ENCODE measurements at regions not wholly inside any gene's neighbourhood (a gene's known extent, or its start where the extent isn't known, plus 50 kb on each side); places are given as distances from the start of the nearest gene placed in this dataset.
A peak's percentile ranks its signal among the peaks of the same experiment; 100 is the strongest.

- no peak for DNase-seq
Measured at GRCh38 chr2:22882011-22882410, 503.0 kb upstream of the KLHL29 start.

DNA sequence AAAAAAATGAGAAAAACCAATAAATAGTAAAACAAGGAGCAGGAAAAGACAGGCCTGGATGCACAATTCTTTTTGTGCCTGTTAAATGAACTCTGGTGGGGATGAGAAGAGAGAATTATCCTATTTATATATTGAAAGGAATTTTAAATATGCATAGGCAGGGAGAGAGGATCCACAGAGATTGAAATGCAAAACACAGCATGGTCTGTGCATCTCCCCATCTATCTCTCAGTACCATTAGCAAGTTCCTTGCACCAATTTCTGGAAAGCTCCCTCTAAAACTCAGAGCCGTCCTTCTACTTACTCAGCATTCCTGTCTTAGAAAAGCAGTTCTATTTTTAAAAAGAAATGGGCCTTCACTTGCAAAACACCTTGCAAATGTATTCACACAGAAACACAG is 502.3 kb upstream of the KLHL29 start:
- DNase-seq, result no peak

DNA sequence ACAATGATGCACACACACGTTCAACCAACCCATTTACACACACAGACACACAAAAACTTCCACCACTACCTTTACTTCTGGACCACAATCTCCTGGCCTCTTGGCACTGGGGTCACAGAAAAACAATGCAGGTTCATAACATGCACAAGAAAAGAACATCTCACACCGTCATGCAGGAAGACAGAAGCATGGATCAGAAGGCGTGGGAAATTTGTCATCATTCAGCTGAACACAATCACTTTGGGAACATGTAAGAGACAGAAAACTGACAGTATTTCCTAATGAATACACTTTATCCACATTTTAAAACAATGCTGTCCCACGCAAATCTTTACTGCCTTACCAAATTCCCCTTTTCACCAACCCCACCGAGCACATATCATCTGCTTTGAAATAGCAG is 501.9 kb upstream of the KLHL29 start:
- no peak for DNase-seq

GRCh38 chr2:22885245-22885644 is 499.7 kb upstream of the KLHL29 start:
- no peak for DNase-seq

GRCh38 chr2:22887426-22887825 is 497.6 kb upstream of the KLHL29 start:
- no peak for DNase-seq

DNA sequence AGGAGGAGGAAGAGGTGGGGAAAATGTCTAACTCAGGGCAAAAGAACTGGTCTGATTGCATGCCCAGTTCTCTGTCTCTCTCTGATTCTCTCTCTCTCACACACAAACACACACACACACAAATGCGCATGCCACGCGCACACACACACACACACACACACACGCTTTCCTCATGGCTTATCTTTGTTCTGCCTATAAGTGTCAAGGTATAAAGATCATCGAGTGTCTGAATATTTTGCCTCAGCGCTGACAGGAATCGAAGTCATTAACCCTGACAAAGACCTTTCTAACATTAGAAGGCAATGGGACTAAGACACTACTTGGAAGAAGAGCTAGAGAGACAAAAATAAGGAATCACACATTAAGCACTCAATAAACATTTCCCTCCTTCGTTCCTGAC is 497.1 kb upstream of the KLHL29 start:
- no peak for DNase-seq

DNA sequence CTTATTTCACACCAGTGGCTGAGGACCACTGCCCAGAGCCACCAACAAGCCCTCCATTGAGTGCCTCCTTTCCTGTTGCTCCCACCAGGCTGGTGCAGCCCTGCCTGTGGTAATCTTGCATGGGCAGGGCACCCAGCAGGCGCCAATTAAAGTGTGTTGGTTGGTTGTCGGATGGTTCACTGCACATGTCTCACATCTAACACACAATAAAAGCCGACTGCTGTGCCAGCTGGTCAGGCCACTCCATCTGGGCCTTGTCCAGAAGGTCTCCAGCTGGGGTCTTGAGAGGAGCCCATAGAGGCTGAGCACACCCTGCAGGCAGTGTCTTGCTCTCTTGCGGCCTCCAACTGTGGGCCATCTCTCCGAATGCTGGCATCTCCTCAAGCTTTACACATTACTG is 494.8 kb upstream of the KLHL29 start:
- DNase-seq, result peak; percentile 68 to 92

- DNase-seq, result no peak
Measured at GRCh38 chr2:22893761-22894517, 491.0 kb upstream of the KLHL29 start.

DNA sequence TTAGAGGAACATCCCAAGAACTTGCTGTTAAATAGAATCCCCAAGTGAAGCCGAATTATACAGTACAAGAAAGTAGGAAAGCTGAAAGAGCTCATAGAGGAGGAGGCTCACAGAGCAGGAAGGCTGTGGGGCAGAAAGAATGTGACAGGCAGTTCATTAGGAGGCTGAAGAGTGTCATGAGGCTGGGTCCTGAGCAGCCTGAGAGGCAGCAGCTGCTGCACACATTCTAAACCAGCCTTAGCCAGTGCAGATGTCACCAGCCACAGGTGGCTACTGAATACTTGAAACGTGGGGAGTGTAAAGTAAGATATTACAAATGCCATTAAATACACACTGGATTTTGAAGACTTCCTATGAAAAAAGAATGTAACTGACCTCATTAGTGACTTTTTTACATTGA is 490.2 kb upstream of the KLHL29 start:
- peak in 1 of 2 experiments; percentile 31 for DNase-seq

DNA sequence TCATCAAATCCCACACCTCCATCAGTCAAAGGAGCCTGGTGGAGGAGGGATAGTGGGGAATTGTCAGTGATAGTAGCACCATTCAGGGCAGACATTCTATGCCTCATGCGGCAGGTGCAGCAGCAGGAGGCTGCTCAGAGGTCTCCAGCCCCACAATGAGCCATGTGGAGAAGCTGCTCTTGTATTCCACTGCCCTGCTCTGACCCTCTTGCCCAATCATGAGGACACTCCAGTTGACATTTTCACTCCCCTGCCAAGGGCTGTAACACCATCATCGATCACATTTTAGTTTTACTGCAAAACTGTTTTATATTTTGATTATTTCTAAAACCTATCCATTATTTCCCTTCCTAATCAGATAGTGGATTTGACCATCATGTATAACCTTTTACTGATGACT is 487.6 kb upstream of the KLHL29 start:
- DNase-seq, result no peak

DNA sequence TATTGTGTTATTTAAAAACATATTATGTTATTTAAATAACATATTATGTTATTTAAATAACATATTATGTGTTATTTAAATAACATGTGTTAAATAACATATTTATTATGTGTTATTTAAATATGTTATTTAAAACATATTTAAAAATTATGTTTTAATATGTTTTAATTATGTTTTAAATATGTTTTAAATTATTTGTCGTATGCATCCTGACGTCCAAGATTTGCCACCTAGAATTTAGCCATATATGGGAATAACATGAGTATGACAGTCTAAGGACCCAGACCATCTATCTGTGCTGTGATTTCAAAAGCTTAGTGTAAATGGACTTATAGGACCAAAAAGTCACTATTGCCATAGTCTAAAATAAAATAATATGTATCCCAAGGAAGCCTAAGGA is 484.3 kb upstream of the KLHL29 start:
- no peak for DNase-seq

GRCh38 chr2:22901471-22902179 is 483.4 kb upstream of the KLHL29 start:
- DNase-seq, result no peak

- DNase-seq, result peak in 1 of 2 experiments; percentile 57
Measured at GRCh38 chr2:22902180-22902550, 482.8 kb upstream of the KLHL29 start.

DNA sequence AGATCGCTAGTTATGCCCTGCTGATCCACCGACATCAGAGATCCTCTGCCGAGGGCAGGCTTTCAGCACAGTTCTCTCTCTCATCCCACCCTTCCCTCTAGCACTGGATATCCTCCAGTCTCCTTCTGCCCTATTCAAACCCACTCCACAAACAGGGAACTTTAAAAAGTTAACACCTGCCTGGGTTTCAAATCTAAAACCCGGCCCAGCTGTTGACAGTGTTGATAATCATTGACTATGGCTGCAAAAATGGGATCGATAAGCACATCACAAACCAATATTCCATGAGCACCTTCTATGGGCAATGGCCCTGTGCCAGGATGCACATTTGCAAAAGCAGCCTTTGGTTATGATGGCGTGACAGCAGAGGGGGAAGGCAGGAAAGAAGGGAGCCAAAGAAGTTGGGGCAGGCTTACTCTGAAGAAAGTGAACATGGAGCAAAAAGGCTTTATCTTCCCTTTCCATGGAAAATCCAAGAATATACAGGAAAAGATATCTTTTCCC is 482.3 kb upstream of the KLHL29 start:
- peak in 1 of 2 experiments; percentile 21 for DNase-seq

- DNase-seq, result no peak
Measured at GRCh38 chr2:22903616-22904015, 481.4 kb upstream of the KLHL29 start.

- peak in 1 of 2 experiments; percentile 31 for DNase-seq
Measured at GRCh38 chr2:22904126-22904684, 480.8 kb upstream of the KLHL29 start.

- DNase-seq, result no peak
Measured at GRCh38 chr2:22907330-22907729, 477.6 kb upstream of the KLHL29 start.

DNA sequence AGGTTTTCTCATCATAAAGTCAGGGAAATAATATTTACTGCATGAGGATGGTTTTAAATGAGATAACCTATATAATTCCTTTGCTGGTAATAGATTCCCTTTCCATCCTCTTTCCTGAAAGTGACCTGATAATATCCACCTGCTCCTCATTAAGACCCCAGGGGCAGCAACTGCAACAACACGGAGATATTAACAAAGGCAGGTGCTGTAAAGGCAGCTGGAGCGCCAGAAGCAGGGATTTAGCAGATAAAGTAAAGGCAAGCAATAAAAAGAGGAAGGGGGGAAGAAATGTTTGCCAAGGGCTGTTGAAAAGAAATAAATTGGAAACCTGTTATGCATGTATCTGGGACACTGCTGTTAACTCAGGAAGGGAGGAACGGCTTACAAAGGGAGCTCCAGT is 472.6 kb upstream of the KLHL29 start:
- no peak for DNase-seq

- no peak for DNase-seq
Measured at GRCh38 chr2:22929998-22930397, 455.0 kb upstream of the KLHL29 start.

DNA sequence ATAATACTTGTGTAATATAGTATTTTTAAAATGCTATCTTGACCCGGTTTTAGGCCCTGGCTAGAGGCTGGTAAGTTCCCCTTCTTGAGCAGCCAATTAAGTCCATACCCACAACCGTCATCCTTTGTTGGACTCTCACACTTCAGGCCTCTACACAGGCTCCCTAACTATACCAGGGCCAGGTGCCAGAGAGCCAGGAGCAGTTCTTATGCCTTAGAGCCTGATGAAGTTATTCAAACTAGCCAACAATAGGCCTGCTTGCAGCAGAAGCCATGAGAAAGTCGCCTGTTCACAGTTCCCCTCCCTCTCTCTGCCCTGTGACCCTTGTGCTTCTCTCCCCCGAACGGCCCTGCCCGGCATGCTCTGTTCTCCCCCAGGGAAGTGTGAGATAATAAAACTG is 454.2 kb upstream of the KLHL29 start:
- DNase-seq, result no peak

GRCh38 chr2:22932288-22932687 is 452.7 kb upstream of the KLHL29 start:
- no peak for DNase-seq

DNA sequence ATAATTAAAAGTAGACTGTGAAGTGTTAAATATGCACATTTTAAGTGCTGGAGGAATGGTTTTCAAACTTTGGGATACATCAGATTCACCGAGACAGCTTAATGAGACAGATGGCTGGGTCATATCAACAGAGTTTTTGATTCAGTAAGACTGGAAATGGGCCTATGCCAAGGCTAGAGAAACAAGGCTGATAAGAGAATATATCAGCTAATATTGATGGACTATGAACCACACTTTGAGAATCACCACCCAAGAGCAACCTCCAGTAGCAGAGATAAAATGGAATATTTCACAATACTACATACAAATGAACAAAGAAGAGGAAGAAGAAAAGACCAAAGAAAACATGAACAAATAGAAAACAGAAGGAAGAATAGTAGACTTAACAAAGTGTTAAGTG is 450.2 kb upstream of the KLHL29 start:
- DNase-seq, result no peak

DNA sequence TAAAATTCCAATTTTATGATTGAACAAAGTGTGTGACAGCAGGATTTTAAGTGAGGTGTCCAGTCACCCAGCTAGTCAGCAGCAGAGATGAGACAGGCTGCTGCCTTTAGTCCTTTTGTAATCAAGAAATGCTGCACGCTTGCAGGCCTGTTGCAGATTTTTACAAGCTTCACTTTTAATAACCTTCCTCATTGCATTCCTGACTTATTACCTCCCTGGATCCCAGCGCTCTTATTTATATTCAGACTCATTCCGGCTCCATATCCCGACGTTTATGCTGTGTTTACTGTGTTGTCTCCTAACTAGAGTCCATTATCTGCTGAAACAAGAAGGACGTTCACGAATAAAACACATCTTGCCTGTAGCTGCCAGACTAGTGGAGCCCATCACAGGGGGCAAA is 442.5 kb upstream of the KLHL29 start:
- no peak for DNase-seq

GRCh38 chr2:22944143-22944542 is 440.8 kb upstream of the KLHL29 start:
- DNase-seq, result no peak
